H1 (cell line): ENCODE measurements at regions not wholly inside any gene's neighbourhood (a gene's known extent, or its start where the extent isn't known, plus 50 kb on each side); places are given as distances from the start of the nearest gene placed in this dataset.

Experiments used
- CHD7 ChIP-seq: fragments of 300-600 bp; sonication (generic); IDR thresholded peaks from 2 replicates; pipeline ENCODE4 v1.7.1; 2012; ENCODE audit warnings: low read length, moderate library complexity, mild to moderate bottlenecking, inconsistent platforms; ENCODE audit not compliant: insufficient replicate concordance
- E2F6 ChIP-seq: IDR thresholded peaks from 2 replicates; pipeline ENCODE4 v1.6.1; 2012; ENCODE audit warnings: inconsistent platforms
- JUND ChIP-seq: IDR thresholded peaks from 2 replicates; pipeline ENCODE4 v1.6.1; 2011; ENCODE audit warnings: mild to moderate bottlenecking, improper control_type of control experiment, low read length
- TF ChIP-seq, protein P1 (sequence below): IDR thresholded peaks from 2 replicates; pipeline ENCODE4 v1.6.1; 2012; ENCODE audit warnings: inconsistent platforms

DNA sequence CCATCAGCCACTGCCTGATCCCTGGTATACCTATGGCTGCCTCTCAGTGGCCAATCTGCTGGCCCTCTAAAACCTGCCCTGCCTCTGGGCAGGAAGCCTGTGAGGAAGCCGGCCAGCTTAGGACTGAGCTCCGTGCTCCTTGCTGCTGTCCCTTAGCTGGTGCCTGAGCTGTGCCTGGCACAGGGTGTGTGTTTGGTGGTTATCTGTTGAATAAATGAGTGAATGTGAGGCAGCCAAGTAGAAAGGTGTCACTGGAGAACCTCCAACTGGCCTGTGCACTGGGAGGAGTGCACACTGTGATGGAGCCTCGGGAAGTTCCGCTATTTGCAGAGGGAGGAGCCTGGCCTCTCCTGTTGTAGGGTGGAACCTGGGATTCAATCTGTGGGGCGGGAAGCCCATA is 63.4 kb upstream of the STUM start (continued):
- TF ChIP-seq CHD7: no peak
- TF ChIP-seq JUND: no peak
- TF ChIP-seq, protein P1, sequence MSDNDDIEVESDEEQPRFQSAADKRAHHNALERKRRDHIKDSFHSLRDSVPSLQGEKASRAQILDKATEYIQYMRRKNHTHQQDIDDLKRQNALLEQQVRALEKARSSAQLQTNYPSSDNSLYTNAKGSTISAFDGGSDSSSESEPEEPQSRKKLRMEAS: no peak
- TF ChIP-seq E2F6: no peak
- TF ChIP-seq, all 59 proteins: peak for 0
